Fibroblast of lung (primary cell): ENCODE measurements at regions not wholly inside any gene's neighbourhood (a gene's known extent, or its start where the extent isn't known, plus 50 kb on each side); places are given as distances from the start of the nearest gene placed in this dataset.
"Not testable (repeated sequence)": the region's sequence is repeated elsewhere in the genome, so short reads cannot be mapped to it uniquely, and the experiment has no call there.

Source experiments
- DNase-seq, 2 donors: peaks; one replicate each; pipeline versions ENCODE4 v3.0.0 to v3.0.0-alpha.2; 2010; ENCODE audit warnings: low read depth in 2 of 2
- H2AFZ ChIP-seq: 2 replicates; pipeline ENCODE4 v1.5.1; 2012; ENCODE audit warnings: low read length, control low read depth, inconsistent platforms
- H3K27ac ChIP-seq: 2 replicates; pipeline ENCODE4 v1.5.1; 2011; ENCODE audit warnings: low read length, control low read depth; ENCODE audit not compliant: insufficient read depth
- H3K27me3 ChIP-seq: 2 replicates; pipeline ENCODE4 v1.5.1; 2011; ENCODE audit warnings: mild to moderate bottlenecking, low read length; ENCODE audit not compliant: control insufficient read depth, insufficient read depth
- H3K36me3 ChIP-seq: 2 replicates; pipeline ENCODE4 v1.5.1; 2011; ENCODE audit warnings: low read length; ENCODE audit not compliant: control insufficient read depth, insufficient read depth
- H3K4me1 ChIP-seq: 2 replicates; pipeline ENCODE4 v1.5.1; 2011; ENCODE audit warnings: low read length; ENCODE audit not compliant: control insufficient read depth, insufficient read depth; ENCODE audit errors: extremely low read depth
- H3K4me2 ChIP-seq: 2 replicates; pipeline ENCODE4 v1.5.1; 2011; ENCODE audit warnings: low read length, control low read depth; ENCODE audit not compliant: insufficient read depth; ENCODE audit errors: extremely low read depth
- H3K4me3 ChIP-seq, 4 experiments: fragments of 200-600 bp in 1 of 4; sonication (generic) in 1 of 4; replicated peaks in 1 of 4; 2 replicates each; pipeline ENCODE4 v1.5.1; 2011 to 2016; ENCODE audit warnings: low read length in 4 of 4, low read depth in 3 of 4, mild to moderate bottlenecking in 3 of 4, control low read depth in 2 of 4, inconsistent platforms in 1 of 4, mixed read lengths in 1 of 4; ENCODE audit not compliant: insufficient read depth in 1 of 4; ENCODE audit errors: control extremely low read depth in 1 of 4
- H3K79me2 ChIP-seq: 2 replicates; pipeline ENCODE4 v1.5.1; 2012; ENCODE audit warnings: mild to moderate bottlenecking, low read length, inconsistent platforms; ENCODE audit not compliant: control insufficient read depth, insufficient read depth
- H3K9ac ChIP-seq: 2 replicates; pipeline ENCODE4 v1.5.1; 2011; ENCODE audit warnings: mild to moderate bottlenecking, low read length, control low read depth; ENCODE audit not compliant: insufficient read depth
- H3K9me3 ChIP-seq: 2 replicates; pipeline ENCODE4 v1.5.1; 2012; ENCODE audit warnings: low read depth, low read length; ENCODE audit not compliant: control insufficient read depth, insufficient read depth
- H4K20me1 ChIP-seq: 2 replicates; pipeline ENCODE4 v1.5.1; 2011; ENCODE audit warnings: low read length; ENCODE audit not compliant: control insufficient read depth, insufficient read depth; ENCODE audit errors: extremely low read depth
- EZH2 ChIP-seq: IDR thresholded peaks from 2 replicates; pipeline ENCODE4 v1.5.1; 2012; ENCODE audit warnings: low read length, control low read depth, mild to moderate bottlenecking; ENCODE audit errors: missing control alignments
- TF ChIP-seq, protein P1 (sequence below), 2 donors: IDR thresholded peaks in 1 of 2; conservative IDR thresholded peaks in 1 of 2; 1 replicate in 1 of 2; 2 replicates in 1 of 2; pipeline ENCODE4 v1.5.1; 2011 to 2012; ENCODE audit warnings: low read length in 2 of 2, control low read depth in 1 of 2, inconsistent platforms in 1 of 2, low read depth in 1 of 2, mild to moderate bottlenecking in 1 of 2

DNA sequence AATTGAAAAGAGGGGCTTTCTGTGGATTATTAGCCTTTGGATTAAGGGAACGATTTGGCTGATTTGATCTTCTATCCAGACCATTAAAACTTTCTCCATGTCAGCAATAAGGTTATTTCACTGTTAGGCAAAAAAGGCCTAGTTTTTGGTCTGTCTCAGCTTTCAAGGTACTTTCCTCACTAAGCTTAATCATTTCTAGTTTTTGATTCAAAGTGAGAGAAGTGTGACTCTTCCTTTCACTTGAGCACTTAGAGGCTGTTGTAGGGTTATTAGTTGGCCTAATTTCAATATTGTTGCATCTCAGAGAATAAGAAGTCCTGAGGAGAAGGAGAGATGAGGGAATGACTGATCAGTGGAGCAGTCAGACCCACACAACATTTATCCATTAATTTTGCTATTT, 596.0 kb upstream of the TPK1 start:
- no peak for TF ChIP-seq EZH2
- TF ChIP-seq, protein P1, sequence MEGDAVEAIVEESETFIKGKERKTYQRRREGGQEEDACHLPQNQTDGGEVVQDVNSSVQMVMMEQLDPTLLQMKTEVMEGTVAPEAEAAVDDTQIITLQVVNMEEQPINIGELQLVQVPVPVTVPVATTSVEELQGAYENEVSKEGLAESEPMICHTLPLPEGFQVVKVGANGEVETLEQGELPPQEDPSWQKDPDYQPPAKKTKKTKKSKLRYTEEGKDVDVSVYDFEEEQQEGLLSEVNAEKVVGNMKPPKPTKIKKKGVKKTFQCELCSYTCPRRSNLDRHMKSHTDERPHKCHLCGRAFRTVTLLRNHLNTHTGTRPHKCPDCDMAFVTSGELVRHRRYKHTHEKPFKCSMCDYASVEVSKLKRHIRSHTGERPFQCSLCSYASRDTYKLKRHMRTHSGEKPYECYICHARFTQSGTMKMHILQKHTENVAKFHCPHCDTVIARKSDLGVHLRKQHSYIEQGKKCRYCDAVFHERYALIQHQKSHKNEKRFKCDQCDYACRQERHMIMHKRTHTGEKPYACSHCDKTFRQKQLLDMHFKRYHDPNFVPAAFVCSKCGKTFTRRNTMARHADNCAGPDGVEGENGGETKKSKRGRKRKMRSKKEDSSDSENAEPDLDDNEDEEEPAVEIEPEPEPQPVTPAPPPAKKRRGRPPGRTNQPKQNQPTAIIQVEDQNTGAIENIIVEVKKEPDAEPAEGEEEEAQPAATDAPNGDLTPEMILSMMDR (conservative IDR thresholded peaks at IDR 0.05 in 1 of 2, IDR thresholded peaks at IDR 0.05 in 1 of 2; ENCODE audit: low read depth in 1 of 2, low read length in 2 of 2): no peak

GRCh38 chr7:145418481-145418880, 582.6 kb upstream of the TPK1 start:
- H3K9me3 ChIP-seq, H3K27me3 ChIP-seq, H3K79me2 ChIP-seq, H3K36me3 ChIP-seq, H3K4me1 ChIP-seq, H3K4me2 ChIP-seq, H4K20me1 ChIP-seq, H3K9ac ChIP-seq, H3K4me3 ChIP-seq, DNase-seq, H3K27ac ChIP-seq, H2AFZ ChIP-seq: not testable (repeated sequence)

More for the DNA sequence above, 596.0 kb upstream of the TPK1 start:
- DNase-seq: no peak
- Histone ChIP-seq H3K4me1 (no peaks in the 10 kb centered on the region), H3K27me3 (no peaks in the 10 kb centered on the region), H3K4me2 (no peak overlapping the region), H3K9ac (no peak overlapping the region), H3K9me3 (no peaks in the 10 kb centered on the region), H2AFZ (no peak overlapping the region), H4K20me1 (no peaks in the 10 kb centered on the region), H3K27ac (no peak overlapping the region), H3K79me2 (no peaks in the 10 kb centered on the region), H3K4me3 (no peak overlapping the region), H3K36me3 (no peaks in the 10 kb centered on the region)

DNA sequence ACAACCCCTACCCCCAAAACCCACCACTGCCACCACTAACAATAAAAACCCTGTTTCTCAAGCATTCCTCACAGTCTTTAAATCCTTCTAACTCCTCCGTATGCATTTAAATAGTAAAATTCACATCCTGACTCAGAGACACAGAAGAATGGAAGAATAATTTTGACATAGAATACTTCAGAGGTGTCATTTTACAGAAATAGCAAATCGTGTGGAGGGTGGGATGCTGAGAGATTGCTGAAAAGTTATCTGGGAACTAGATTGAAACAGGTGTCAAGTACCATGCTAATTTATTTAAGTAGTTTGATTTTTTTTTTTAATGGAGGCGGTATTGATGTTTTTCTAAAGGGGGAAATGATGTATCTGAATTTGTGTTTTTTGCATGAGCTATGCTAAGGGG, 575.2 kb upstream of the TPK1 start:
- H3K4me1 ChIP-seq: no peaks in the 10 kb centered on the region
- no peak overlapping the region for H3K27ac ChIP-seq
- H2AFZ ChIP-seq: no peak overlapping the region
- H3K36me3 ChIP-seq: no peaks in the 10 kb centered on the region
- H4K20me1 ChIP-seq: no peaks in the 10 kb centered on the region
- no peaks in the 10 kb centered on the region for H3K9me3 ChIP-seq
- H3K27me3 ChIP-seq: no peaks in the 10 kb centered on the region
- TF ChIP-seq EZH2: no peak
- TF ChIP-seq, protein P1 (conservative IDR thresholded peaks at IDR 0.05 in 1 of 2, IDR thresholded peaks at IDR 0.05 in 1 of 2; ENCODE audit: low read depth in 1 of 2, low read length in 2 of 2): no peak
- no peak overlapping the region for H3K4me2 ChIP-seq
- no peak for DNase-seq
- no peak overlapping the region for H3K4me3 ChIP-seq
- no peaks in the 10 kb centered on the region for H3K79me2 ChIP-seq
- H3K9ac ChIP-seq: no peak overlapping the region

DNA sequence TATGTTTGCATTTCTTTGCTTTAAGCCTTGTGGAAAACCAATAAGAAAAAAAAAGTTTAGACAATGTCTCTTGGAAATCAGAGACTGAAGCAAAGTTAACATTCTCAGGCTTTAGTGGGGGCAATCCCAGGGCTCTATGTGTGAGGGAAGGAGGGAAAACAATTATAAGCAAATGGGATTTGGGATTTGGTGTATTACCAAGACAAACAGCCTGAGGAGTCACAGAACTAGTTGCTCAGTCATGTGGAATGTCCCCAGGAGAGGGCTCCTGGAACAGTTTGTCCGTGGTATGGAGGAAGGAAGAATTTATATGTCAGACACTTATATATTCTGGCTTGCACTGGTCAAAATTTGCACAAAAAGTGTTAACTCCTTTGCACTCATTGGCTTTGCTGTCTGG, 562.9 kb upstream of the TPK1 start:
- DNase-seq: peak in 1 of 2 donors; percentile 86
- Histone ChIP-seq H3K9me3 (no peaks in the 10 kb centered on the region), H2AFZ (no peak overlapping the region), H3K4me3 (no peak overlapping the region), H3K27me3 (no peaks in the 10 kb centered on the region), H4K20me1 (no peaks in the 10 kb centered on the region), H3K27ac (no peak overlapping the region), H3K4me1 (no peaks in the 10 kb centered on the region), H3K9ac (no peak overlapping the region), H3K4me2 (no peak overlapping the region), H3K36me3 (no peaks in the 10 kb centered on the region), H3K79me2 (no peaks in the 10 kb centered on the region)
- no peak for TF ChIP-seq EZH2
- TF ChIP-seq, protein P1 (conservative IDR thresholded peaks at IDR 0.05 in 1 of 2, IDR thresholded peaks at IDR 0.05 in 1 of 2; ENCODE audit: low read depth in 1 of 2, low read length in 2 of 2): peak in 1 of 2 donors; percentile 32
